ENCODE measurements at regions not wholly inside any gene's neighbourhood (a gene's known extent, or its start where the extent isn't known, plus 50 kb on each side); places are given as distances from the start of the nearest gene placed in this dataset.

GRCh38 chr15:69996321-69997160 is 101.2 kb downstream of the TLE3 start:
- DNase-seq = no peak

- no peak for DNase-seq
Measured at GRCh38 chr15:69997161-69997485, 100.6 kb downstream of the TLE3 start.
